Osteoblast (primary cell): ENCODE measurements at regions not wholly inside any gene's neighbourhood (a gene's known extent, or its start where the extent isn't known, plus 50 kb on each side); places are given as distances from the start of the nearest gene placed in this dataset.
"Not testable (repeated sequence)": the region's sequence is repeated elsewhere in the genome, so short reads cannot be mapped to it uniquely, and the experiment has no call there.

Experiments
- DNase-seq: peaks from one replicate; pipeline ENCODE4 v3.0.0; 2011; ENCODE audit warnings: low spot score, mixed read lengths; ENCODE audit not compliant: insufficient read length; ENCODE audit errors: missing footprints
- H2AFZ ChIP-seq: 2 replicates; pipeline ENCODE4 v1.6.0; 2011; ENCODE audit warnings: mild to moderate bottlenecking, low read length
- H3K27ac ChIP-seq: 2 replicates; pipeline ENCODE4 v1.5.1; 2011; ENCODE audit warnings: mild to moderate bottlenecking, low read depth, low read length, moderate library complexity
- H3K27me3 ChIP-seq: 2 replicates; pipeline ENCODE4 v1.6.0; 2012; ENCODE audit warnings: mild to moderate bottlenecking, control low read depth, inconsistent platforms, low read length, moderate library complexity; ENCODE audit not compliant: insufficient read depth
- H3K36me3 ChIP-seq: 2 replicates; pipeline ENCODE4 v1.5.1; 2011; ENCODE audit warnings: mild to moderate bottlenecking, low read length, control low read depth, moderate library complexity; ENCODE audit not compliant: insufficient read depth
- H3K4me1 ChIP-seq: 2 replicates; pipeline ENCODE4 v1.5.1; 2011; ENCODE audit warnings: mild to moderate bottlenecking, low read length, control low read depth, moderate library complexity; ENCODE audit not compliant: insufficient read depth
- H3K4me2 ChIP-seq: 2 replicates; pipeline ENCODE4 v1.6.0; 2011; ENCODE audit warnings: mild to moderate bottlenecking, low read length; ENCODE audit not compliant: insufficient read depth
- H3K4me3 ChIP-seq: fragments of 200-600 bp; sonication (generic); 3 replicates; pipeline ENCODE4 v1.5.1; 2012; ENCODE audit warnings: mild to moderate bottlenecking, low read length, inconsistent platforms; ENCODE audit not compliant: insufficient read depth
- H3K79me2 ChIP-seq: 2 replicates; pipeline ENCODE4 v1.6.0; 2012; ENCODE audit warnings: mild to moderate bottlenecking, low read length, control low read depth, inconsistent platforms; ENCODE audit not compliant: insufficient read depth
- H3K9me3 ChIP-seq: 2 replicates; pipeline ENCODE4 v1.5.1; 2011; ENCODE audit warnings: low read depth, low read length, control low read depth
- H4K20me1 ChIP-seq: 2 replicates; pipeline ENCODE4 v1.6.0; 2012; ENCODE audit warnings: mild to moderate bottlenecking, low read length, control low read depth; ENCODE audit not compliant: insufficient read depth
- TF ChIP-seq, protein P1 (sequence below): IDR thresholded peaks from 2 replicates; pipeline ENCODE4 v1.5.1; 2011; ENCODE audit warnings: mild to moderate bottlenecking, low read depth, low read length, moderate library complexity; ENCODE audit errors: extremely low read depth

DNA sequence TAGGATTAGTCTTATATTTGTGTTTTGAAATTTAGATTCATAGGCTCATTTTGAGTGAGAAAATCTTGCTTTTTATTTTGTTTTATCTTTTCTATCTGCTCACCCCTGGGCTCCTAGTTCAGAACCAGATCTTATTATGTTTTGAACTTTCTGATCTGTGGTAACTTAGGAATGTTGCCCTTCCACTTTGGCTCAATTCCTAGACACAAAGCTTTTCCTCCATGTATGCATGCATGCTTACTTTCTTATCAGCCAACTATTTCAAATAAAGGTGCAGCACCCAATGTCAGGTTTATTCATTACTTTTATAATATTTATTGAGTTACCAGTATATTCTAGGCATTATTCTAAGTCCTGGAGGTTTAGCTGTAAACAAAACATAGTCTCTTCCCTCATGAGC lies 374.8 kb upstream of the KIAA1217 start:
- Histone ChIP-seq H3K4me1 (no peaks in the 10 kb centered on the region), H3K79me2 (no peaks in the 10 kb centered on the region), H3K4me2 (no peak overlapping the region), H3K4me3 (no peak overlapping the region), H2AFZ (no peak overlapping the region), H3K9me3 (peaks cover 2% of the 10 kb centered on the region), H3K36me3 (no peaks in the 10 kb centered on the region), H3K27me3 (no peaks in the 10 kb centered on the region), H4K20me1 (no peaks in the 10 kb centered on the region), H3K27ac (no peak overlapping the region)
- TF ChIP-seq, protein P1, sequence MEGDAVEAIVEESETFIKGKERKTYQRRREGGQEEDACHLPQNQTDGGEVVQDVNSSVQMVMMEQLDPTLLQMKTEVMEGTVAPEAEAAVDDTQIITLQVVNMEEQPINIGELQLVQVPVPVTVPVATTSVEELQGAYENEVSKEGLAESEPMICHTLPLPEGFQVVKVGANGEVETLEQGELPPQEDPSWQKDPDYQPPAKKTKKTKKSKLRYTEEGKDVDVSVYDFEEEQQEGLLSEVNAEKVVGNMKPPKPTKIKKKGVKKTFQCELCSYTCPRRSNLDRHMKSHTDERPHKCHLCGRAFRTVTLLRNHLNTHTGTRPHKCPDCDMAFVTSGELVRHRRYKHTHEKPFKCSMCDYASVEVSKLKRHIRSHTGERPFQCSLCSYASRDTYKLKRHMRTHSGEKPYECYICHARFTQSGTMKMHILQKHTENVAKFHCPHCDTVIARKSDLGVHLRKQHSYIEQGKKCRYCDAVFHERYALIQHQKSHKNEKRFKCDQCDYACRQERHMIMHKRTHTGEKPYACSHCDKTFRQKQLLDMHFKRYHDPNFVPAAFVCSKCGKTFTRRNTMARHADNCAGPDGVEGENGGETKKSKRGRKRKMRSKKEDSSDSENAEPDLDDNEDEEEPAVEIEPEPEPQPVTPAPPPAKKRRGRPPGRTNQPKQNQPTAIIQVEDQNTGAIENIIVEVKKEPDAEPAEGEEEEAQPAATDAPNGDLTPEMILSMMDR: no peak
- DNase-seq: no peak

- no peaks in the 10 kb centered on the region for H3K9me3 ChIP-seq
- H4K20me1 ChIP-seq: no peaks in the 10 kb centered on the region
- no peak for DNase-seq
- H3K27ac ChIP-seq: no peak overlapping the region
- no peaks in the 10 kb centered on the region for H3K27me3 ChIP-seq
- no peaks in the 10 kb centered on the region for H3K79me2 ChIP-seq
- TF ChIP-seq, protein P1: no peak
- no peak overlapping the region for H3K4me3 ChIP-seq
- no peaks in the 10 kb centered on the region for H3K4me1 ChIP-seq
- H3K36me3 ChIP-seq: no peaks in the 10 kb centered on the region
- H3K4me2 ChIP-seq: no peak overlapping the region
- no peak overlapping the region for H2AFZ ChIP-seq
Observed at GRCh38 chr10:23850631-23851030, 358.3 kb upstream of the KIAA1217 start.

DNA sequence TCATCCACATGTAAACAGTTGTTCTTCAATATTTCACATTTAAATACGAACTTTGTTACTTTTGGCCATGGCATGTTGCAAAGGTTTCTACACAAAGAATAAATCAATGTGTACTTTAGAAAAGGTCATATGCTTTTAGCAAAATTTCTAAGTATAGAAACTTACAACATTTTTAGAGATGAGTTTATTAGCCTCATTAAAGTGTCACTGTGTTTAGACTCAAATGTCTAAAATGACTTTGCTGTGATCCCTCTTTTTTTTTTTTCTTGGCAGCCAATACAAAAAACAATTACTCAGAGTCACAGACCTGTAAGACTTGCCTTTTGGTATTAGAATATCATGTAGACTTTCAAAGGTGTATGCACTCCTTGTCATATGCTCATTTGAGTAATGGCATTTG lies 349.3 kb upstream of the KIAA1217 start:
- H3K27me3 ChIP-seq: no peaks in the 10 kb centered on the region
- no peak for DNase-seq
- no peak overlapping the region for H2AFZ ChIP-seq
- TF ChIP-seq, protein P1: no peak
- H3K4me1 ChIP-seq: no peaks in the 10 kb centered on the region
- H3K36me3 ChIP-seq: no peaks in the 10 kb centered on the region
- H3K79me2 ChIP-seq: no peaks in the 10 kb centered on the region
- H3K4me2 ChIP-seq: no peak overlapping the region
- no peaks in the 10 kb centered on the region for H3K9me3 ChIP-seq
- H3K4me3 ChIP-seq: no peak overlapping the region
- H3K27ac ChIP-seq: no peak overlapping the region
- no peaks in the 10 kb centered on the region for H4K20me1 ChIP-seq

DNA sequence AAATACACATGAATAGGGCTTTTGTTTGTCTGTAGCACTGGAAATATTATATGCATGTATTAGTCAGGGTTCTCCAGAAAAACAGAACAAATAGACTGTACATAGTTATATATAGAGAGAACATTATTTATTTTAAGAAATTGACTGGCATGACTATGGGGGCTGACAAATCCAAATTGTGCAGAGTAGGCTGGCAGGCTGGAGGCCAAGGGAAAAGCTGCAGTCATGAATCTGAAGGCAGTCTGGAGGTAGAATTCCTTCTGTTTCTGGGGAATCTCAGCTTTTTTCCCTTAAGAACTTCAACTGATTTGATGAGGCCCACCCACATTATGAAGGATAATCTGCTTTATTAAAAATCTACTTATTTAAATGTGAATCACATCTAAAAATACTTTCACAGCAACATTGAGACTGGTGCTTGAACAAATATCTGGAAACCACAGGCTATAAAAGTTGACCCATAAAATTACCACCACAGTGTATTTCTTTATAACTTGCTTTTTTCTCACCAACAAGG lies 344.2 kb upstream of the KIAA1217 start:
- no peak overlapping the region for H3K4me2 ChIP-seq
- no peak overlapping the region for H3K27ac ChIP-seq
- no peaks in the 10 kb centered on the region for H3K36me3 ChIP-seq
- H3K4me3 ChIP-seq: no peak overlapping the region
- H3K9me3 ChIP-seq: no peaks in the 10 kb centered on the region
- no peak for DNase-seq
- H3K27me3 ChIP-seq: no peaks in the 10 kb centered on the region
- TF ChIP-seq, protein P1: no peak
- no peak overlapping the region for H2AFZ ChIP-seq
- no peaks in the 10 kb centered on the region for H3K4me1 ChIP-seq
- H4K20me1 ChIP-seq: no peaks in the 10 kb centered on the region
- no peaks in the 10 kb centered on the region for H3K79me2 ChIP-seq

DNA sequence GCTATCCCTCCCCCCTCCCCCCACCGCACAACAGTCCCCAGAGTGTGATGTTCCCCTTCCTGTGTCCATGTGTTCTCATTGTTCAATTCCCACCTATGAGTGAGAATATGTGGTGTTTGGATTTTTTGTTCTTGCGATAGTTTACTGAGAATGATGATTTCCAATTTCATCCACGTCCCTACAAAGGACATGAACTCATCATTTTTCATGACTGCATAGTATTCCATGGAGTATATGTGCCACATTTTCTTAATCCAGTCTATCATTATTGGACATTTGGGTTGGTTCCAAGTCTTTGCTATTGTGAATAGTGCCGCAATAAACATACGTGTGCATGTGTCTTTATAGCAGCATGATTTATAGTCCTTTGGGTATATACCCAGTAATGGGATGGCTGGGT lies 342.0 kb upstream of the KIAA1217 start:
- not testable (repeated sequence) for H3K27ac ChIP-seq, H3K9me3 ChIP-seq, H3K4me3 ChIP-seq, H3K36me3 ChIP-seq, DNase-seq, H3K79me2 ChIP-seq, H3K4me1 ChIP-seq, H2AFZ ChIP-seq, H3K27me3 ChIP-seq, H3K4me2 ChIP-seq, H4K20me1 ChIP-seq
